GM12878 (cell line): ENCODE measurements at regions not wholly inside any gene's neighbourhood (a gene's known extent, or its start where the extent isn't known, plus 50 kb on each side); places are given as distances from the start of the nearest gene placed in this dataset.

Experiments
- ATAC-seq: fragments of 200-7000 bp; cut with Tn5 transposase; 3 replicates; pipeline ENCODE4 v1.9.1; 2020; ENCODE audit warnings: mild to moderate bottlenecking, moderate library complexity
- BruUV-seq: library from RNA; stranded (reverse); fragments of 400-500 nt; replicated peaks from 2 replicates; lab custom pipeline; 2021; lab: Mats Ljungman, UMichigan
- CTCF ChIA-PET: fragments of 300-600 bp; sonication (Branson Sonifier 250); formaldehyde crosslinking; extraction: SDS; loops from one replicate; lab custom pipeline; 2021; ENCODE audit warnings: inconsistent platforms; lab: Yijun Ruan, JAX
- POLR2A ChIA-PET: fragments of 350-600 bp; formaldehyde crosslinking; extraction: SDS; loops from one replicate; lab custom pipeline; 2021; ENCODE audit warnings: inconsistent platforms; lab: Charles Lee
- RAD21 ChIA-PET: fragments of 300-600 bp; sonication (Branson Sonifier 250); formaldehyde crosslinking; loops from one replicate; lab custom pipeline; 2023; ENCODE audit warnings: antibody characterized with exemption; ENCODE audit not compliant: unreplicated experiment; lab: Charles Lee
- SMC1A ChIA-PET: fragments of 300-600 bp; sonication (Branson Sonifier 250); formaldehyde crosslinking; loops from one replicate; lab custom pipeline; 2023; ENCODE audit not compliant: unreplicated experiment, uncharacterized antibody; lab: Charles Lee
- DNase-seq: peaks from one replicate; pipeline ENCODE4 v3.0.0-alpha.2; 2011; ENCODE audit warnings: low read depth, low spot score
- FAIRE-seq: peaks from 3 replicates; lab custom pipeline; 2011; peaks lifted over from hg19 to GRCh38; lab: Jason Lieb, UNC
- H2AFZ ChIP-seq: 2 replicates; pipeline ENCODE4 v1.6.0; 2011; ENCODE audit warnings: low read depth, low read length, control low read depth; ENCODE audit not compliant: control insufficient read depth
- H3K27ac ChIP-seq: 2 replicates; pipeline ENCODE4 v1.5.1; 2011; ENCODE audit warnings: control low read depth; ENCODE audit not compliant: control insufficient read depth, insufficient read depth
- H3K27me3 ChIP-seq, 2 experiments: replicated peaks in 1 of 2; 2 replicates each; pipeline versions ENCODE4 v1.6.0 to v1.6.1; 2011; ENCODE audit warnings: low read length in 1 of 2; ENCODE audit not compliant: control insufficient read depth in 2 of 2, insufficient read depth in 2 of 2
- H3K36me3 ChIP-seq, 2 experiments: 2 replicates each; pipeline ENCODE4 v1.5.1; 2011; ENCODE audit warnings: low read length in 1 of 2; ENCODE audit not compliant: control insufficient read depth in 2 of 2, insufficient read depth in 2 of 2
- H3K4me1 ChIP-seq: 2 replicates; pipeline ENCODE4 v1.6.1; 2011; ENCODE audit warnings: mild to moderate bottlenecking, low read length, moderate library complexity, mixed read lengths; ENCODE audit not compliant: control insufficient read depth, insufficient read depth
- H3K4me2 ChIP-seq: 2 replicates; pipeline ENCODE4 v1.6.0; 2011; ENCODE audit warnings: control low read depth; ENCODE audit not compliant: control insufficient read depth, insufficient read depth
- H3K4me3 ChIP-seq: fragments of 200-600 bp; sonication (generic); 2 replicates; pipeline ENCODE4 v1.5.1; 2016
- H3K79me2 ChIP-seq: 2 replicates; pipeline ENCODE4 v1.6.0; 2011; ENCODE audit warnings: low read length; ENCODE audit not compliant: control insufficient read depth, insufficient read depth
- H3K9ac ChIP-seq: 2 replicates; pipeline ENCODE4 v1.8.0; 2011; ENCODE audit warnings: low read length, control low read depth, mixed read lengths; ENCODE audit not compliant: control insufficient read depth, insufficient read depth
- H3K9me3 ChIP-seq: replicated peaks from 3 replicates; pipeline ENCODE4 v1.5.1; 2011; ENCODE audit warnings: mild to moderate bottlenecking, low read length; ENCODE audit not compliant: control insufficient read depth, insufficient read depth
- H4K20me1 ChIP-seq: 2 replicates; pipeline ENCODE4 v1.6.0; 2011; ENCODE audit not compliant: control insufficient read depth, insufficient read depth
- BACH1 ChIP-seq: fragments of 450-650 bp; IDR thresholded peaks from 2 replicates; pipeline ENCODE4 v1.6.1; 2017; ENCODE audit warnings: mild to moderate bottlenecking, borderline replicate concordance
- BRCA1 ChIP-seq: IDR thresholded peaks from 2 replicates; pipeline ENCODE4 v1.6.1; 2011; ENCODE audit warnings: low read depth, low read length, improper control_type of control experiment
- CBX5 ChIP-seq: sonication (generic); IDR thresholded peaks from 2 replicates; pipeline ENCODE4 v1.6.1; 2016; ENCODE audit warnings: low read depth, moderate library complexity, mild to moderate bottlenecking, inconsistent platforms
- DPF2 ChIP-seq: fragments of 450-650 bp; IDR thresholded peaks from 2 replicates; pipeline ENCODE4 v1.6.1; 2017; ENCODE audit warnings: mild to moderate bottlenecking
- EP300 ChIP-seq, 2 experiments: fragments of 150-350 bp in 1 of 2; IDR thresholded peaks; 2 replicates each; pipeline ENCODE4 v1.6.1; 2011 to 2012; ENCODE audit warnings: low read depth in 2 of 2, low read length in 2 of 2, borderline replicate concordance in 1 of 2, improper control_type of control experiment in 1 of 2, inconsistent platforms in 1 of 2; ENCODE audit not compliant: control insufficient read depth in 1 of 2
- HDAC2 ChIP-seq: fragments of 200-600 bp; sonication (generic); IDR thresholded peaks from 2 replicates; pipeline ENCODE4 v1.6.1; 2017
- IKZF2 ChIP-seq, 2 experiments: fragments of 450-650 bp; IDR thresholded peaks; 2 replicates each; pipeline ENCODE4 v1.6.1; 2017; ENCODE audit warnings: mild to moderate bottlenecking in 2 of 2, moderate library complexity in 2 of 2
- PAX8 ChIP-seq: fragments of 450-650 bp; IDR thresholded peaks from 2 replicates; pipeline ENCODE4 v1.6.1; 2017; ENCODE audit warnings: mild to moderate bottlenecking, moderate library complexity
- RAD51 ChIP-seq: fragments of 450-650 bp; IDR thresholded peaks from 2 replicates; pipeline ENCODE4 v1.6.1; 2016; ENCODE audit warnings: moderate library complexity, mild to moderate bottlenecking, inconsistent platforms
- TCF12 ChIP-seq: IDR thresholded peaks from 2 replicates; pipeline ENCODE4 v1.6.1; 2011; ENCODE audit warnings: low read depth, mild to moderate bottlenecking, low read length
- ZNF207 ChIP-seq: fragments of 450-650 bp; IDR thresholded peaks from 2 replicates; pipeline ENCODE4 v1.6.1; 2014; ENCODE audit warnings: antibody characterized with exemption, mild to moderate bottlenecking, borderline replicate concordance
- ZZZ3 ChIP-seq: IDR thresholded peaks from 2 replicates; pipeline ENCODE4 v1.6.1; 2011; ENCODE audit warnings: low read depth; ENCODE audit not compliant: control insufficient read depth, insufficient read length
- in situ Hi-C: fragments of 300-500 bp; cut with MboI; formaldehyde crosslinking; loops from 9 replicates; pipeline ENCODE4 v1.14.3; 2018; ENCODE audit warnings: mixed read lengths
- intact Hi-C: fragments of 100-400 bp; cut with micrococcal nuclease; formaldehyde crosslinking; loops from one replicate; pipeline ENCODE4 v1.14.2; 2022; ENCODE audit not compliant: unreplicated experiment
- TF ChIP-seq, protein P1 (sequence below): fragments of 450-650 bp; IDR thresholded peaks from 2 replicates; pipeline ENCODE4 v1.6.1; 2016; ENCODE audit warnings: mild to moderate bottlenecking, moderate library complexity, borderline replicate concordance
- TF ChIP-seq, protein P2 (sequence below): fragments of 450-650 bp; conservative IDR thresholded peaks from 2 replicates; pipeline ENCODE4 v1.6.1; 2017; ENCODE audit warnings: mild to moderate bottlenecking, moderate library complexity
- TF ChIP-seq, protein P3 (sequence below): IDR thresholded peaks from 2 replicates; pipeline ENCODE4 v1.6.1; 2011; ENCODE audit warnings: mild to moderate bottlenecking, low read depth, low read length, moderate library complexity; ENCODE audit not compliant: insufficient replicate concordance

DNA sequence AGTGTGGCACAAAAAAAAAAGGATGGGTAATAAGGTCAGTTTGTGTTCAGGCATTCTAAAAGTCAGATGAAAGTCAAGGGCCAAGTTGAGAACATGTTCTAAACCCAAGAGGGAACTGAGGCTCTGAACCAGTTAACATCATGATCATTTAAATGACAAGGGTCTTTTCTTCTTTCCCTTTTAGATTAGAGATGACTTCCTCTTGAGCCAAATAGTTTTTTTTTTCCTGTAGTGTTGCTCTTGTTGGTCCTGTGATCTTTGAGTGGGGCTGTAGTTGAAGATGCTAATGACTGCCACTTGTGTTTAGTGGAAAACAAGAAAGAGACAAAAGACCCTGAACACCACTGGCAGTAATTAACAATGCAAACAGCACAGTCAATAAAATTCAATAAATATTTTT, 482.7 kb upstream of the SYT4 start:
- in situ Hi-C loops (no loop called here), intact Hi-C loops (no loop called here)
- ChIA-PET CTCF (no interaction called here), POLR2A (no interaction called here), RAD21 (no interaction called here), SMC1A (no interaction called here)
- H3K9ac ChIP-seq: no peak overlapping the region
- H3K36me3 ChIP-seq: no peaks in the 10 kb centered on the region
- no peak overlapping the region for H2AFZ ChIP-seq
- no peaks in the 10 kb centered on the region for H3K9me3 ChIP-seq
- no peak overlapping the region for H3K27ac ChIP-seq
- no peak for DNase-seq
- no peaks in the 10 kb centered on the region for H3K79me2 ChIP-seq
- H3K4me2 ChIP-seq: no peak overlapping the region
- no peaks in the 10 kb centered on the region for H3K27me3 ChIP-seq
- no peaks in the 10 kb centered on the region for H3K4me1 ChIP-seq
- H4K20me1 ChIP-seq: no peaks in the 10 kb centered on the region
- TF ChIP-seq RAD51: no peak
- no peak for TF ChIP-seq TCF12
- TF ChIP-seq, protein P1, sequence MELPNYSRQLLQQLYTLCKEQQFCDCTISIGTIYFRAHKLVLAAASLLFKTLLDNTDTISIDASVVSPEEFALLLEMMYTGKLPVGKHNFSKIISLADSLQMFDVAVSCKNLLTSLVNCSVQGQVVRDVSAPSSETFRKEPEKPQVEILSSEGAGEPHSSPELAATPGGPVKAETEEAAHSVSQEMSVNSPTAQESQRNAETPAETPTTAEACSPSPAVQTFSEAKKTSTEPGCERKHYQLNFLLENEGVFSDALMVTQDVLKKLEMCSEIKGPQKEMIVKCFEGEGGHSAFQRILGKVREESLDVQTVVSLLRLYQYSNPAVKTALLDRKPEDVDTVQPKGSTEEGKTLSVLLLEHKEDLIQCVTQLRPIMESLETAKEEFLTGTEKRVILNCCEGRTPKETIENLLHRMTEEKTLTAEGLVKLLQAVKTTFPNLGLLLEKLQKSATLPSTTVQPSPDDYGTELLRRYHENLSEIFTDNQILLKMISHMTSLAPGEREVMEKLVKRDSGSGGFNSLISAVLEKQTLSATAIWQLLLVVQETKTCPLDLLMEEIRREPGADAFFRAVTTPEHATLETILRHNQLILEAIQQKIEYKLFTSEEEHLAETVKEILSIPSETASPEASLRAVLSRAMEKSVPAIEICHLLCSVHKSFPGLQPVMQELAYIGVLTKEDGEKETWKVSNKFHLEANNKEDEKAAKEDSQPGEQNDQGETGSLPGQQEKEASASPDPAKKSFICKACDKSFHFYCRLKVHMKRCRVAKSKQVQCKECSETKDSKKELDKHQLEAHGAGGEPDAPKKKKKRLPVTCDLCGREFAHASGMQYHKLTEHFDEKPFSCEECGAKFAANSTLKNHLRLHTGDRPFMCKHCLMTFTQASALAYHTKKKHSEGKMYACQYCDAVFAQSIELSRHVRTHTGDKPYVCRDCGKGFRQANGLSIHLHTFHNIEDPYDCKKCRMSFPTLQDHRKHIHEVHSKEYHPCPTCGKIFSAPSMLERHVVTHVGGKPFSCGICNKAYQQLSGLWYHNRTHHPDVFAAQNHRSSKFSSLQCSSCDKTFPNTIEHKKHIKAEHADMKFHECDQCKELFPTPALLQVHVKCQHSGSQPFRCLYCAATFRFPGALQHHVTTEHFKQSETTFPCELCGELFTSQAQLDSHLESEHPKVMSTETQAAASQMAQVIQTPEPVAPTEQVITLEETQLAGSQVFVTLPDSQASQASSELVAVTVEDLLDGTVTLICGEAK: no peak
- no peak for TF ChIP-seq ZNF207
- no peak for TF ChIP-seq IKZF2 (IDR thresholded peaks at IDR 0.05)
- TF ChIP-seq DPF2: no peak
- TF ChIP-seq, protein P2, sequence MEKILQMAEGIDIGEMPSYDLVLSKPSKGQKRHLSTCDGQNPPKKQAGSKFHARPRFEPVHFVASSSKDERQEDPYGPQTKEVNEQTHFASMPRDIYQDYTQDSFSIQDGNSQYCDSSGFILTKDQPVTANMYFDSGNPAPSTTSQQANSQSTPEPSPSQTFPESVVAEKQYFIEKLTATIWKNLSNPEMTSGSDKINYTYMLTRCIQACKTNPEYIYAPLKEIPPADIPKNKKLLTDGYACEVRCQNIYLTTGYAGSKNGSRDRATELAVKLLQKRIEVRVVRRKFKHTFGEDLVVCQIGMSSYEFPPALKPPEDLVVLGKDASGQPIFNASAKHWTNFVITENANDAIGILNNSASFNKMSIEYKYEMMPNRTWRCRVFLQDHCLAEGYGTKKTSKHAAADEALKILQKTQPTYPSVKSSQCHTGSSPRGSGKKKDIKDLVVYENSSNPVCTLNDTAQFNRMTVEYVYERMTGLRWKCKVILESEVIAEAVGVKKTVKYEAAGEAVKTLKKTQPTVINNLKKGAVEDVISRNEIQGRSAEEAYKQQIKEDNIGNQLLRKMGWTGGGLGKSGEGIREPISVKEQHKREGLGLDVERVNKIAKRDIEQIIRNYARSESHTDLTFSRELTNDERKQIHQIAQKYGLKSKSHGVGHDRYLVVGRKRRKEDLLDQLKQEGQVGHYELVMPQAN: no peak
- TF ChIP-seq HDAC2: no peak
- TF ChIP-seq EP300 (IDR thresholded peaks at IDR 0.05; ENCODE audit: borderline replicate concordance in 1 of 2, control insufficient read depth in 1 of 2, low read depth in 2 of 2, low read length in 2 of 2): no peak
- no peak for TF ChIP-seq BACH1
- no peak for TF ChIP-seq PAX8
- TF ChIP-seq ZZZ3: no peak
- no peak for TF ChIP-seq BRCA1
- no peak for TF ChIP-seq CBX5
- TF ChIP-seq, protein P3, sequence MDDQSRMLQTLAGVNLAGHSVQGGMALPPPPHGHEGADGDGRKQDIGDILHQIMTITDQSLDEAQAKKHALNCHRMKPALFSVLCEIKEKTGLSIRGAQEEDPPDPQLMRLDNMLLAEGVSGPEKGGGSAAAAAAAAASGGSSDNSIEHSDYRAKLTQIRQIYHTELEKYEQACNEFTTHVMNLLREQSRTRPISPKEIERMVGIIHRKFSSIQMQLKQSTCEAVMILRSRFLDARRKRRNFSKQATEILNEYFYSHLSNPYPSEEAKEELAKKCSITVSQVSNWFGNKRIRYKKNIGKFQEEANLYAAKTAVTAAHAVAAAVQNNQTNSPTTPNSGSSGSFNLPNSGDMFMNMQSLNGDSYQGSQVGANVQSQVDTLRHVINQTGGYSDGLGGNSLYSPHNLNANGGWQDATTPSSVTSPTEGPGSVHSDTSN: no peak
- no peak for FAIRE-seq
- BruUV-seq: no TSS peak
- no peak for ATAC-seq
- H3K4me3 ChIP-seq: no peak overlapping the region
